DMS114 treated with DMSO at 0.1 percent for 48 hours (cell line): ENCODE measurements at regions not wholly inside any gene's neighbourhood (a gene's known extent, or its start where the extent isn't known, plus 50 kb on each side); places are given as distances from the start of the nearest gene placed in this dataset.

ENCODE experiments used
- DNase-seq: peaks from one replicate; lab custom pipeline; 2025; ENCODE audit not compliant: unreplicated experiment; lab: John Stamatoyannopoulos, UW

GRCh38 chr6:113586413-113587077 lies 270.6 kb upstream of the MARCKS start:
- DNase-seq: no peak

DNA sequence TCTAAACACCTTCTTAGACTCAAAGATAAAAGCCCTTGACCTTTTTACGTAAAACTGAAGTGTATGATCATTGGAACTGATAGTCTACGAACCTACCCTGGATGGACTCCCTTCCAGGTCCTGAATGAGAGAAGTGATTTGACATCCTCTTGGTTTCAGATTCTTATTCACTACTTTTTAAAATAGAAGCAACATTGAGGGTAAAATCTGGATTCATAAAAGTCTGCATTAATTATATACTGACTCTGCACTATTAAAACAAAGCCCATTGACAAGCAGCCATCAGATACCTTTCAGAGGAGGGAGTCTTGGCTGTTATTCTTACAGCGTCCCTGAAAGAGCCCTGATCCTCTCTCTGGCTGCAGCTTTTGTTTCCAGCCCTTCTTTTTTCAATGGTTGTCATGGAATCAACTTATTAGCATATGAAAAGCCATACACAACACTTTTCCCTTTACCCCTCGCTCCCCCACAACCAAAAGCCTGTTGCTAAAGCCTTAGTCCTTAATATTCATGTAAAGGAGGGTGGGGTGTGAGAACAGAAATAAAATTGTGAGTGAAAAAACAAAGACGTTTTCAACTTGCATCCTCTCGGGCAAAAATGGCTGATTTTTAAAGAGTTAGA lies 270.0 kb upstream of the MARCKS start:
- DNase-seq: no peak

GRCh38 chr6:113588646-113589045 lies 268.5 kb upstream of the MARCKS start:
- DNase-seq: no peak

- no peak for DNase-seq
These were observed 265.0 kb upstream of the MARCKS start for GRCh38 chr6:113591896-113592827.

DNA sequence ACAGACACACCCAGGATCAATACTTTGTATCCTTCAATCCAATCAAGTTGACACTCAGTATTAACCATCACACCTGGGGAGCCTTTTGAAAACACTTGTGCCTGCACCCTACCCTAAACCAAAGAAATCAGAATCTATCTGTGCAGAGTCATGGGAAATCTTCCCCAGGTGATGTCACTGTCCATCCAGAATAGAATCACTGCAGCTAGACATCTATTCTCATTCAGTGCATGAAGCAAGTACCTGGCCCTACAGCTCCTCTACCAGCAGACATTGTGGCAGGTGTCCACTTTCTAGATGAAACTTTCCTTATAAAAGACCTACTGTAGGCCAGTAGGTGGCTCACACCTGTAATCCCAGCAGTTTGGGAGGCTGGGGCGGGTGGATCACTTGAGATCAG lies 262.4 kb upstream of the MARCKS start:
- no peak for DNase-seq

- DNase-seq: no peak
These were observed 261.2 kb upstream of the MARCKS start for GRCh38 chr6:113595911-113596376.

DNA sequence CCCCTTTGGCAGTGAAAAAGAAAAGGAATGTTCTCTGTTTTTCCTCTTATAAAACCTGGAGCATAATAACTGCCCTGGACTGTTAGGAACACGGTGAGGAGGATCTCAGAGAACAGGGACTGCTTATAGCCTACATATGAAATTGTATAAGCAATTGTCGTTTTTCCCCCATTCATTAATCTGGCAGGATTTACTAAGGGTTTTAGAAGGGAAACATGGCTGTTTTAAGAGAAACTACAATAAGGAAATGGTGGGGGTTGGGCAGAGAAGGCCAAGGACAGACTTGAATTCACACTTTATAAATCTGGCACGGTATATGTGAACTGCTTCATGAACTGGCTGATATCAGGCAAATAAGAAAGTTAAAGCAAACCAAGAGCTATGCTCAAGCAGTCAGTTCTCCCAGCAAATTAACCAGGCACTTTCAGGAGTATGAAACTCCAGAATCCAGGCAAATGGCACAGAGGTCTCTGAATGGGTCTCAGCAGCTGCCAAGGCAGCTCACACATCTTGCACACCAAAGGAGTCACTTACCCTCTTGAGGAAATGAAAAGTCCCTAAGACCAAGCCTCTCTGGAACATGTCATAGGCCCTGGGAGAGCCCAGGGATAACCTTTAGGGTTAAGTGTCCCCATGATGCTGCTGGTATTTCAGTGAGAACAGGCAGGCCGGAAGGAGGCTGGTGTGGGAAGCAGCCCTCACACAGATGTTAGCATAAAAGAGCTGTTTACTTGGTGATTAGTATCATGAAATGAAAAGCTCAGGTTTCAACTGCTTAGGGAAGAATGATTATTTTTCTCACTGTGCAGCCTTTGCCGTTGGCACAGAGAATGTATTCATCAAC lies 260.5 kb upstream of the MARCKS start:
- DNase-seq: no peak

DNA sequence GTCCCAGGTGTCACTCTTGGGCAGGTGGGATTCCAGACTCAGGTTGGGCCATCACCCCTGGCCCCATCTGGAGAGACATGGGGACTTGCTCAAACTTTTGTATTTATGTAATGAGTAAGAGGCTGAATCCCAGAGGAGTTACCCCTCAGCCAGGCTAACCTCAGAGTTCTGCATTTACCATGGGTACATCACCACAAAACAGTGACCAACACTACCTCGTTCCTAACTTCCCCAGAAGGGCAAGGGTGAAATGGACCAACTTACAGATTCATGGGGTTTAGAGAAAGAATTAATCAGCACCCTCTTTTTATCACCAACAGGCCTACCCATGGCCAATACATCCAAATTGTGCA lies 259.9 kb upstream of the MARCKS start:
- no peak for DNase-seq

- DNase-seq: no peak
These were observed 258.4 kb upstream of the MARCKS start for GRCh38 chr6:113598786-113599185.

DNA sequence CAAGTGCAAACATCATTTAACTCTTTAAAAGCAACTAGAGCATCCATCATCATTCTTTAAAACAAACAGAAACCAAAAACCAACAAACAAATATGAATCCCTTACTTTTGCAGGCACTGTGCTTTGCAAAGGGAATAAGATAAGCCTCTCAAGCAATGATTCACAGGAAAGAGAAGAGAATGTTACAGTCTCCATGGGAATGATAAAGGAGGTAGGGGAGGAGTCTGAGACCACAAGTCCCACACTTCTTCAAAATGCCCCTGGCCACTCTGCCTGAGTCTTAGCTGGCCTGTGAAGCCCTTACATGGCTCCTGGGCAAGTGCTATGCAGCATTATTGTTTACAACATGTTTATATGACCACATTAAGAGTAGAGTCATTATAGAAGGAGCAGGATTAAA lies 257.7 kb upstream of the MARCKS start:
- no peak for DNase-seq

GRCh38 chr6:113600551-113601339 lies 256.4 kb upstream of the MARCKS start:
- no peak for DNase-seq

DNA sequence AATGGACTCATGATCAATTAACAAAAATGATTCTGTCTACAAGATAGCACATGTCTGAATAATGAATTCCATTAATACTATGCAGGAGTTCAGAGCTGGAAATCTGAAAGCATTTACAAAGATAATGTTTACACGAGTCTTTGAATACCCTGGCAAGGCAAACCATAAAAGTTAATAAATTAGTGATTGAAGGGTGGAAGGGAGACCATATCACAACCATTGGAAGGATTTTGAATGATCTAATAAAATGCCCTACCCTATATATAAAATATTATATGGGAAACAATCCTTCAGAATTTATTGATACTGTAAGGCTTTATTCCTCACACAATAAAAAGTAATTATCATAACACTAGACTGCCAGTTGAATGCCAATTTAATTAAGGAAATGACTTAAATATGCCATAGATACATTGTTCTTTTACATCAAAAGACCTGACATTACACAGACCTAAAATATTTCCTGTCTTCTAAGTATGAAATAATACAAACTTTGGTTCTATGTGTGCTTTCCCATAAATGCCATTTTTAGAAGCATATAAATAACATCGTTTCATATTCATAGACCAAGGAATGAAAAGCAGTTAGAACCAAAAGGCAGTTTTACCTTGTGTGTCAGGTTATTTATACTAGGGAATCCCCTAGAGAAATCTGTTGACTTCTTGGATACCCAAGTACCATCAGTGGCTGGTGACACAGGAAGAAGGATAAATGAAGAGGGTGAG lies 249.2 kb upstream of the MARCKS start:
- DNase-seq: no peak

- no peak for DNase-seq
These were observed 246.7 kb upstream of the MARCKS start for GRCh38 chr6:113610377-113610988.

DNA sequence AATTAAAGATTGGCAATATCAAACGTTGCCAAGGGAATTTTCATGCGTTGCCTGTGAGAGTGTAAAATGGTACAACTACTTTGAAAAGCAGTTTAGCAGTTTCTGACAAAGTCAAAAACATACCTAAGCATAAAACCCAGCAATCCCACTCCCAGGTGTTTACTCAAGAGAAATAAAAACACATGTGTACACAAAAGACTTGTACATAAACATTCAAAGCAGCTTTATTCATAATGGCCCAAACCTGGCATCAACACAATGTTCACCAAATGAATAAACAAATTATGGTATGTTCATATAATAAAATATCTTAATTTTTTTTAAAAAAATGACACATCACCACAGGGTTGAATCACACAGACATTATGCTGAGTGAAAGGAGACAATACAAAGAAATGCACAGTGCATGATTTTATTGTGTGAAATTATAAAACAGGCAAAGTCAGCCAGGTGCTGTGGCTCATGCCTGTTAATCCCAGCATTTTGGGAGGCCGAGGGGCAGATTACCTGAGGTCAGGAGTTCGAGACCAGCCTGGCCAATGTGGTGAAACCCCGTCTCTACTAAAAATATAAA lies 240.4 kb upstream of the MARCKS start:
- DNase-seq: no peak

GRCh38 chr6:113619077-113619476 lies 238.1 kb upstream of the MARCKS start:
- DNase-seq: no peak

DNA sequence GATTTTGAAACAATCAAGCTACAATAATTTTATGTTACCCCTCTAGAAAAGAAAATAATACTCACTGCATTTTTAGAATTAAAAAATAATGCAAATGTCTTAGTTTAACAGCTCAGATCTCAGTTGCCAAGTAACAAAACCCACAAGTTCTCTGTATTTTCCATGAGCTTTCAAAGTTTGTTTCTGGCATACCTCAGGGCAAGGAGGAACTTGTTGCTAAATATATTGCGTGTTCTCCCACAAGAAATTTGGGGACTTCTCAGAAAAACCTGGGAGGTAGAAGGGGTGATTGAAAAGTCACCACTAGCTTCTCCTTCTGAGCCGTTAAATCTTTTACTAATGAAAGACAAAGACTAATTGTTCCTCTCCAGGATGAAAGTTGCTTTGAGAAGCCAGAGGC lies 236.8 kb upstream of the MARCKS start:
- no peak for DNase-seq

GRCh38 chr6:113622254-113622653 lies 234.9 kb upstream of the MARCKS start:
- DNase-seq: no peak

DNA sequence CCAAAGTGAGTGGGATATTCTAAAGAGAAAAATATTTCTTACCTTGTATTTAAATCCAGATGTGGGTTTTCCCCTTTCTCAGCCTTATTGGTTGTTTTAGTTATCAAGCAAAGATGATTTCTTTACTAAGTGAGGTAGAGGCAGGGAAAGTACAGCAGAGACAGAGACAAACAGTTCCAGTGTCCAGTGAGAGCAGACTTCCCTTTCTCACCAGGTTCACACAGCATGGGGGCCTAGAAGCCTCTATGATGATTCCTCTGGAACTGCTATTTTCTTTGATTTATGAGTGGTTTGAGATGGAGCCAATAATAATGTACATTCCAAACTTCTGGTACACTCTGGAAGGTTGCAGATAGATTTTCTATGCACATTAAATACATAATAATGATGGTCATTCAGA lies 234.0 kb upstream of the MARCKS start:
- DNase-seq: no peak

DNA sequence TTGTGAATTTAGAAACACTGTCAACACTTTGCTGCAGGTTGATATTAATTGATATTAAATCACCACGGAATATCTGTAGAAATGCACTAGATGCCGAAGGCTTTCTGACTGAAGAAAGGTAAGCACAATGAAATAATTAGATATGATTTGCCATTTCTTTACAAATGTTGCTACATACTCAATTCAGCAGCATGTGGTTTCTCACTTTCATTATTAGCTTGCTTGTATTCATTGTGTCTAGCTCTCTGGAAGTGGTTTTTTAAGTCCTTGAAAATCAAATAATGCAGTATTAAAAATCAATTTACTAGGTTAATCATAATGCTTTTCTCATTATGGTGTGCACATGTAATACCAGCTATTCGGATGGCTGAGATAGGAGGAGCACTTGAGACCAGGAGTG lies 231.3 kb upstream of the MARCKS start:
- no peak for DNase-seq
